ENCODE measurements at regions not wholly inside any gene's neighbourhood (a gene's known extent, or its start where the extent isn't known, plus 50 kb on each side); places are given as distances from the start of the nearest gene placed in this dataset.

GRCh38 chr12:46462641-46463355, 90.2 kb upstream of the SLC38A2 start:
- DNase-seq = no peak

DNA sequence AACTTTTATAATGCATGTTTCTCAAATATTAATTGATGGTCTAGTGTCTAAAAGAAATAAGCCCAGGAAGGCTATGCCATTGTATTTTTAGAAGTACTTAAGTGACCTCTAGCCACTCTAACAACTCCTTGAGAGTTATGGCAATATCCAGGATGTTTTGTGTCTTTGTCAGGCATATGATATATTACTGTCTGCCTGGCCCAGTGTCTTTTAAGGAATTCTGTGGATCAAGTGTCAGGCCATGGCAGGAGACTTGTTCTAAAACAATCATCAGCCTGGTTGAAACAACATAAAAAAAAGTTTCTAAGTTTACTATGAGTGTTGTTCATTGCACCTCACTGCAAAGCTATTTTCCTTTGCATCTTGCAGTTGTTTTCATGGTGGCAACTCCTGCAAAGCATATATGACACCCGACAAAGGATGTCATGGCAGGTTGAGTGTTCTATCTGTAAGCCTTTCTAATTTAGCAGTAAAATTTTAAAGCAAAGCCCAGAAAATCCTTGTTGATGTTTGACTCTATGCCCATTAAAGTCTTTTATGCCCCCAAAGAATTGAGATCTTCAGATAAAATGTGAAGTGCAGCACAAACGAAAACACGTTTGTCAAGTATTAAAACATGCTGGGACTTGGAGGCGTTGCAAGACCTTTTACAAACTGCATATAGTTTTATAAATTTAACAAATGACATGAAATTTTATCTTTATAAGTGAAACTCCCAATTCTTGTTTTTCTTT, 89.5 kb upstream of the SLC38A2 start:
- DNase-seq = no peak

GRCh38 chr12:46461459-46461858, 88.9 kb upstream of the SLC38A2 start:
- DNase-seq = no peak

DNA sequence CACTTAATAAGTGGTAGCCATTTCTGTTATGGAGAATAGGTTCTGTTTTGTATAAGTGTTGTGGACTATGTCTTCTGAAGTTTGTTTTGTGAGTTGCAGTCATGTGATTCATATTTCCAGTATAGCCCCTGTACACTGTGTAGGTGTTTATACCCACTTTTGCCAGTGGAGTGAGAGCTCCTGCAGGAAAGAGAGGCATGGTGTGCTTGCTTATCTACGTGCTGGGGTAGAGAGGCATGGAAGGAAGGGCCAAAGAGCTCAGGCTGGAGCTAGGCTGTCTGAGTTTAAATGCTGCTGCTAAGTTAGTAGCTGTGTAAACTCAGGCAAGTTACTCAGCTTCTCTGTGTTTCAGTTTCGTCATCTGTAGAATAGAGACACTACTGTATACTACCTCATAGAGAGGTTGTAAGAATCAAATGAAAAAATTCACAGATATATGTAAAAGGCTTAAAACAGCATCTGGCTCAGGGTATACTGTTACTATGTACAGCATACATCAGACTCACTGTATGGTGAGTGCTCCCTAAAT, 88.2 kb upstream of the SLC38A2 start:
- no peak for DNase-seq

- no peak for DNase-seq
These were observed 87.4 kb upstream of the SLC38A2 start for GRCh38 chr12:46459861-46460545.

- DNase-seq = peak; percentile 20
These were observed 86.5 kb upstream of the SLC38A2 start for GRCh38 chr12:46459111-46459510.

- DNase-seq = no peak
These were observed 86.0 kb upstream of the SLC38A2 start for GRCh38 chr12:46458500-46459102.

- DNase-seq = no peak
These were observed 85.4 kb upstream of the SLC38A2 start for GRCh38 chr12:46457958-46458357.

DNA sequence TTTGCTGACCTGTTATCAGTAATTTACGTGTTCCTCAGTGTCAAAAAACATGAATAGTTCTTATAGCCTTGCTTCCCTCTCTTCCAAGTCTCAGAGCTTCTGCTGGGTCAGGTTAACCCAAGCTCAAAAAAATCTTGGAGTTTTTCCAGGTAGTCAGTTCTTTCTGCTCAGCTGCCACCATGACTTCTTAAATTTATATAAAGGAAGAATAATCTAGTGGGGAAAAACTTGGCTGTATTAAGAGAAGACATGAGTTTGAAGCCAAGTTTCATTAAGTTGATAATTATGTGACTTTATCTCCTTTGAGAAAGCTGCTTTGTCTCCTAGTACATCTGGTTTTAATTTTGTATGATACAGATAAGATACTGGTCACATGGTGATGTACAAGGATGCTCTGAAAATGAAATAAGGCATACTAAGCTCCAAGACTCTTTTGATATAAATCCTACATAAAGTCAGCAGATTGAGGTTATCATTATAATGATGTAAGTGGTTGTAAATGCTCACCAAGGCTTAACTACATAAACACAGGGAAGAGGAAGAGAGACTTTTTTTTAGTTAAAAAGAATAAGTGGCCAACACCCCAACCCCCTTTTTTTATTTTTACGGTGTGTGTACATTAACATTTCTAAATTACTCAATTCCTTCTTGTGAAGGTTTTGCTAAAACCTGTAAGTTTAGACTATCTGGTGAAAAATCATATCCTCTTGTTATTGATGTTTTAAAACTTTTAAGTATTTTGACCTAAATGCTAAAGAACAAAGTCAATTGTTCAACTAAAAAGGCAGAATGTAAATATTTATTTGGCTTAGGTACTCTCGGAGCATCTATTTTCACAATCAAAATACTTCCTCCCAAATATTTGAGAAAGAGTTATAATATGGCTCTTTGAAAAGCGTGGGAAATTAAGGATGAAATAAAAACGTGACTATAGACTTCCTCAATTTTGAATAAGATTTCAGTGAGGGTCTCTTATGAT, 84.1 kb upstream of the SLC38A2 start:
- no peak for DNase-seq

GRCh38 chr12:46455648-46456352, 83.2 kb upstream of the SLC38A2 start:
- no peak for DNase-seq

DNA sequence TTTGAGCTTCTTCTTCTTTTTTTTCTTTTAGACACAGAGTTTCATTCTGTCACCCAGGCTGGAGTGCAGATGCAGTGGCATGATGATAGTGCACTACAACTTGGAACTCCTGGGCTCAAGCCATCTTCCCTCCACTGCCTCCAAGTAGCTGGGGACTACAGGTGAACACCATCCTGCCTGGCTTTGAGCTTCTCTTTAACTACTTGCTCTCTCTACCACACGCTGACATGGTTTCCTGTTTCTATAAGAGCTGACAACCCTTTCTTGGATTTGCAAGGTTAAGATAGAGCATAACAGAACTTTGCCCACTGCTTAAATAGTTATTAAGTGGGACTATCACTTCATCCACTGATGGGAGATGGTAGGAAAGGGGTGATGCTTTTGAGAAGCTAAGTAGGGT, 82.4 kb upstream of the SLC38A2 start:
- DNase-seq = no peak

GRCh38 chr12:46453428-46453827, 80.9 kb upstream of the SLC38A2 start:
- no peak for DNase-seq

DNA sequence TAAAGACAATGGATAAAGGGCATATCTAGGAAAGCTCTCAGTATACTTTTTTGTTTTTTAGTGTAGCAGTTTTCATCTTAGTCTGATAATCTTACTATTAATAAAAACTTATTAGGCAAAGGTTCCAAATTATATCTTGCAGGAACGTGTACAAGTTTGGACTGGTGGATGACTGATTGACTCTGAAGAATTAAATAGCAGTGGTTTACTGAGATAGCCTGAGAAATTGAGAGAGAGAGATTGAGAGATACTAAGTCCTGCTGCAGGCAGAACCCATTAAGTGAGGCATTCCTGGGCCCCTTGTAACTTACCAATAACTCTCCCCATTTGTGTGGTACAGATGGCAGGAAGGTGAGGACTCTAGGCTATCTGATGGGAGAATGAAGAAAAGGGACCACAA, 80.2 kb upstream of the SLC38A2 start:
- DNase-seq = no peak

GRCh38 chr12:46452061-46452615, 79.6 kb upstream of the SLC38A2 start:
- no peak for DNase-seq

DNA sequence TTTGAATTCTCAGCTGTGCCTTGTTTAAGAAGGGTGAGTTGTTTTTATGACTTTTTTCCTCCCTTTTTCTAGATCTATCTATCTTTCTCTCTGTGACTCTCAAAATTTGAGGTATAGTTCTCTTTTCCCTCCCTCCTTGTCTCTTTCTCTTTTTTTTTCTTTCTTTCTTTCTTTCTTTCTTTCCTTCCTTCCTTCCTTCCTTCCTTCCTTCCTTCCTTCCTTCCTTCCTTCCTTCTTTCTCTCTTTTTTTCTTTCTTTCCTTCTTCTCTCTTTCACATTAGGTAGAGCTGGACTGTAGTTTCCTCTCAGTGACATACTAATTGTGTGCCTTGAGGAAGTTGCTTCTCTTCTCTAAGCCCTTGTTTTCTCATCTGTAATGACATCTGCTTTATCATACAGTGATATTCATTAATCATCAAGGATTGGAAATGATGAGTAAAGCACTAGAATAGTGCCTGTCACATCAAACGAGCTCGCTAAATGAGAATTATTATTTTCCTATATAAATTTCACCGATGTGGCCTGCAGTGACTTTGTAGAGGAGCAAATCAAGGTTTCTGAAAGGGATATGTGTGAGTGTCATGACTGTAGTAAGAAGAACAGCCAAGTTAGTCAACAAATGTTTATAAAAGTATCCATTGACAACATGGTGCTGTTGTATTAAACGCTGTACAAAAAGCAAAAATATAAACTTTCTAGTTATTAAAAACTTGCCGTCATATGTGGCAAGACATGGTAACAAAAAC, 78.9 kb upstream of the SLC38A2 start:
- no peak for DNase-seq

DNA sequence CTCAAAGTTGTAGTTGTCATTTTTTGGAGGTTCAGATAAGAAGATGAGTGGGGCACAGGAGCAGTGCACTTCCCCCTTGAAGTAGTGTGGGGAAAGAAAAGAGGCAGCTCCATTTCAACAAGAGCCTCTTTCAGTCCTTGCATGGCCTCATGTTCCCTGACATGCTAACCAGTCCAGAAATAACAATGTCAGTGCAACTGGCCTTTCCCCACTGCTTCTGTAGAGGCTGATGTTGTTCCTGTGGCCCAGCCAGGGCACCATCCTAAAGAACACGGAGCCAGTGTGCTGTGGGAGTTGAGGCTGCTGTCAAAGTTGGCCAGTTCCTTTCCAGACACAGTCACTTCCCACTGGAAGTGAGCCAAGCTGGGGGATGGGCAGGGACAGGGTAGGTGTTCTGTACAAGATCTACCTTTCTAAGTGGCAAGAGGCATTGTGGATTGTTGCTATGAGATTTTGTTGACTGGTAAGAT, 77.7 kb upstream of the SLC38A2 start:
- DNase-seq = no peak

- no peak for DNase-seq
These were observed 77.3 kb upstream of the SLC38A2 start for GRCh38 chr12:46449856-46450255.

GRCh38 chr12:46449316-46449715, 76.7 kb upstream of the SLC38A2 start:
- DNase-seq = no peak

- no peak for DNase-seq
These were observed 74.1 kb upstream of the SLC38A2 start for GRCh38 chr12:46446645-46447044.

GRCh38 chr12:46445551-46446235, 73.1 kb upstream of the SLC38A2 start:
- DNase-seq = no peak

All from stimulated activated CD4-positive, alpha-beta T cell treated with anti-CD3 and anti-CD28 coated beads, Interleukin-4, amount 100 ng/mL, for 24 hours (primary cell).